ENCODE measurements at regions not wholly inside any gene's neighbourhood (a gene's known extent, or its start where the extent isn't known, plus 50 kb on each side); places are given as distances from the start of the nearest gene placed in this dataset.

GRCh38 chr6:147872002-147872401 lies 363.5 kb downstream of the SAMD5 start:
- POLR2A ChIA-PET, result no interaction called here
- DNase-seq (ENCODE audit: extremely low spot score), result no peak
- CTCF ChIA-PET, result no interaction called here
- no peak for TF ChIP-seq CTCF (IDR thresholded peaks at IDR 0.05; ENCODE audit: control extremely low read depth, extremely low read depth, low read depth, missing control alignments)

- CTCF ChIA-PET, result no interaction called here
- POLR2A ChIA-PET, result no interaction called here
- DNase-seq (ENCODE audit: extremely low spot score), result no peak
- no peak for TF ChIP-seq CTCF (IDR thresholded peaks at IDR 0.05; ENCODE audit: control extremely low read depth, extremely low read depth, low read depth, missing control alignments)
Measured at GRCh38 chr6:147873816-147874215, 365.3 kb downstream of the SAMD5 start.

- CTCF ChIA-PET, result no interaction called here
Measured at GRCh38 chr6:147874322-147874721, 365.8 kb downstream of the SAMD5 start.

GRCh38 chr6:147879031-147879580 lies 370.6 kb downstream of the SAMD5 start:
- DNase-seq (ENCODE audit: extremely low spot score), result no peak
- no peak for TF ChIP-seq CTCF (IDR thresholded peaks at IDR 0.05; ENCODE audit: control extremely low read depth, extremely low read depth, low read depth, missing control alignments)
- CTCF ChIA-PET, result no interaction called here
- POLR2A ChIA-PET, result no interaction called here

More at GRCh38 chr6:147874322-147874721, 365.8 kb downstream of the SAMD5 start:
- POLR2A ChIA-PET, result no interaction called here
- no peak for DNase-seq (ENCODE audit: extremely low spot score)
- TF ChIP-seq CTCF (IDR thresholded peaks at IDR 0.05; ENCODE audit: control extremely low read depth, extremely low read depth, low read depth, missing control alignments), result no peak

- DNase-seq (ENCODE audit: extremely low spot score), result no peak
- ChIA-PET POLR2A (no interaction called here), CTCF (interaction anchor here (1.1 kb wide), 1 partner anchor 21 kb away, joined by 3 read pairs; no protein-coding TSS in a partner anchor)
- TF ChIP-seq CTCF (IDR thresholded peaks at IDR 0.05; ENCODE audit: control extremely low read depth, extremely low read depth, low read depth, missing control alignments), result no peak
Measured at GRCh38 chr6:147881432-147881831, 372.9 kb downstream of the SAMD5 start.

GRCh38 chr6:147888374-147888773 lies 379.9 kb downstream of the SAMD5 start:
- ChIA-PET POLR2A (no interaction called here), CTCF (no interaction called here)
- no peak for DNase-seq (ENCODE audit: extremely low spot score)
- no peak for TF ChIP-seq CTCF (IDR thresholded peaks at IDR 0.05; ENCODE audit: control extremely low read depth, extremely low read depth, low read depth, missing control alignments)

- TF ChIP-seq CTCF (IDR thresholded peaks at IDR 0.05; ENCODE audit: control extremely low read depth, extremely low read depth, low read depth, missing control alignments), result no peak
- ChIA-PET POLR2A (no interaction called here), CTCF (interaction anchor here (1.3 kb wide), 1 partner anchor 12 kb away, joined by 3 read pairs; no protein-coding TSS in a partner anchor)
- DNase-seq (ENCODE audit: extremely low spot score), result no peak
Measured at GRCh38 chr6:147891671-147892070, 383.2 kb downstream of the SAMD5 start.

Measured in GM10248 (cell line).